ENCODE measurements at regions not wholly inside any gene's neighbourhood (a gene's known extent, or its start where the extent isn't known, plus 50 kb on each side); places are given as distances from the start of the nearest gene placed in this dataset.

- no peak overlapping the region for H3K4me3 Mint-ChIP-seq
- DNase-seq: no peak
- peaks cover 0 to 6% (median 0%) of the 10 kb centered on the region in 3 donors for H3K36me3 Mint-ChIP-seq
- H3K27me3 Mint-ChIP-seq: peaks cover 24 to 31% (median 29%) of the 10 kb centered on the region in 5 donors
- peaks cover 0 to 1% (median 0%) of the 10 kb centered on the region in 4 donors for H3K4me1 Mint-ChIP-seq
- POLR2A ChIA-PET: no interaction called here
- ATAC-seq: no peak
- no peak overlapping the region for H3K27ac Mint-ChIP-seq
- H3K9me3 Mint-ChIP-seq: peaks cover 0 to 10% (median 0%) of the 10 kb centered on the region in 9 donors
These were observed 86.8 kb downstream of the NCR2 start for GRCh38 chr6:41422161-41422560.

DNA sequence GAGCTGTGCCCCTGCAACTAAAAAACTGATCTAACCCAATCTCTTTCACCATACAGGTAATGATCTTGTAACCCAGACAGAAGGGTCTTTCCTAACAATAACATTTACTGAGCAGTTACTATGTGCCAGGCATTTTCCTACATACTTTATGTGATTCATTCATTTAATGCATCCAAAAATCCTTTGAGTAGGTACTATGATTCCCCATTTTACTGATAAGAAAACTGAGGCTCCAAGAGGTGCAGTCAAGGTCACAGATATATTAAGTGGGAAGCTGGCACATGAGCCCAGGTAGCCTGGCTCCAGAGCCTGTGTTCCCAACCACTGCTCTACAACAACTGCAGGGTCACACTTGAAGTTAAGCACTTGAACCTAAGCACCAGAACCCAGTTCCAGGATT lies 87.6 kb downstream of the NCR2 start:
- Mint-ChIP-seq H3K9me3 (peaks cover 0 to 10% (median 0%) of the 10 kb centered on the region in 9 donors), H3K27me3 (peaks cover 19 to 25% (median 22%) of the 10 kb centered on the region in 5 donors), H3K36me3 (peaks cover 0 to 6% (median 0%) of the 10 kb centered on the region in 3 donors), H3K4me1 (no peaks in the 10 kb centered on the region), H3K4me3 (no peak overlapping the region), H3K27ac (no peak overlapping the region)
- no peak for DNase-seq
- POLR2A ChIA-PET: no interaction called here
- ATAC-seq: no peak

DNA sequence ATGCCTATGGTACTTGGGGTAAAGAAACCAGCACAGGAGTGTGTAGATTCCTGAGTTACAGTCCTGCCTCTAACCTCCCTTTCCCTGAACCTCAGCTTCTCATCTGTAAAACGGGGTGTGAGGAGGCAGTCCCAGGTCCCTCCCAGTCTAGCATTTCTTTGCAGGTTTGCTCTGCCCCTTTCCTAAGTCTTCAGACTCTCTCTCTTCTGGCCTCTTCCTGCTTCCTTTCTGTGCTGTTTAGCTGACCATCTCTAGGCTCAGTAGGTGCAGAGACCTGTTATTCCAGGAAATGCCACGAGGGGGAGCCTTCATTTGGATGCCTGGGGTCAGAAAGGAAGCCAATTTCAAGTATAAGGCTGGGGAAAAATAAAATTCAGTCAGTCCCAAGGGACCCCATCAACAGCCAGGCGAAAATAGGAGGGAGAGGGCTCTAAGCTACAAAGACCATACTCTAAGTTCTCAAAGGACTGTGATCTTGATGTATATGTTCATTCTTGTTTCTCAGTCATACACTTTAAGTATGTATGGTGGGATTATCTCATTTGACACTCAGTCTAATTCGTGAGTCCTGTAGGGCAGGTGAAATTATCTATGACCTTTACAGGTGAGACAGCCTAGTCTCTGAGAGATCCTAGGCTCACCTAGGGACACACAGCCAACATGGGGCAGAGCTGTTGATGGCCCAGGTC lies 89.1 kb downstream of the NCR2 start:
- H3K27ac Mint-ChIP-seq: no peak overlapping the region
- ATAC-seq (peak; percentile 52 to 61), DNase-seq (peak; percentile 50 to 87 (median 70))
- H3K36me3 Mint-ChIP-seq: peaks cover 0 to 3% (median 0%) of the 10 kb centered on the region in 3 donors
- peaks cover 2 to 10% (median 9%) of the 10 kb centered on the region in 4 donors for H3K4me1 Mint-ChIP-seq
- POLR2A ChIA-PET: no interaction called here
- peaks cover 0 to under 1% (median 0%) of the 10 kb centered on the region in 9 donors for H3K9me3 Mint-ChIP-seq
- H3K4me3 Mint-ChIP-seq: no peak overlapping the region
- peaks cover 18 to 21% (median 20%) of the 10 kb centered on the region in 5 donors for H3K27me3 Mint-ChIP-seq

DNA sequence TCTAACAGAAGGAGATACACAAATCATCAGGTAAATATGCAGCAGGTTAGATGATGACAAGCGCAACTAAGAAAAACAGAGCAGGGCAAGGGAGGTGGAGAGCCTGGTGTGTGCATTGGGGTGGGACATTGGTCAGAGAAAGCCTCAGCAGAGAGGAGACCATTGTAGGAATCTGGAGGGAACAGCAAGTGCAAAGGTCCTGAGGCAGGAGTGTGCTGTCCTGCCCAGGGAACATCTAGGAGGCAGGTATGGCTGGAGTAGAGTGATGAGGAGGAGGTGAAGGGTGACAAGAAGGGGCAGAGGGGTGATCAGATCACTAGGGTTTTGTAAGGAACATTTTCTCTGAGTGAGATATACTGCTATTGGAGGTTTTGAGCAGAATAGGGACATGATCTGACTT lies 90.1 kb downstream of the NCR2 start:
- H3K36me3 Mint-ChIP-seq: no peaks in the 10 kb centered on the region
- no peaks in the 10 kb centered on the region for H3K9me3 Mint-ChIP-seq
- no peak overlapping the region for H3K27ac Mint-ChIP-seq
- H3K27me3 Mint-ChIP-seq: peaks cover 19 to 25% (median 24%) of the 10 kb centered on the region in 5 donors
- DNase-seq: no peak
- H3K4me3 Mint-ChIP-seq: no peak overlapping the region
- POLR2A ChIA-PET: no interaction called here
- ATAC-seq: no peak
- peaks cover 5 to 15% (median 12%) of the 10 kb centered on the region in 4 donors for H3K4me1 Mint-ChIP-seq

DNA sequence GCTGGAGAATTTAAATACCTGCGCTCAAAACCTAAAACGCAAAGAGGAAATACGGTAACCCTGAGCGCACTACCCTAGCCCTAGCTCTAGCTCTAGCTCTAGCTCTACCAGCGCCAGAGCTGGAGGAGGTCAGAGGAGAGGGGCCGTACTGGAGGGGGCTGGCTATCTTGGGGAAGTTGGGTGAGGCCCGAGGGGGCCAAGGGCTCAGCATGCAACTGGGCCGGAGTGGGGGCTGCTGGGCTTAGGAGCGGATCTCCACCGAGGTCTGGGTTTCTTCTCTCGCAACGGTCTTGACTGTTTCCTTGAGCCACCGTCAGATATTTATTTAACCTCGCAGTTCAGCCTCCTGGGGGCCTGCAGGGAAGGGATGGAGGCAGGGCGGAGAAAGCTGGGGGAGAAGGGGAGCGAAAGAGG lies 91.0 kb downstream of the NCR2 start:
- H3K36me3 Mint-ChIP-seq: no peaks in the 10 kb centered on the region
- no peak overlapping the region for H3K27ac Mint-ChIP-seq
- H3K4me1 Mint-ChIP-seq: peaks cover 5 to 15% (median 12%) of the 10 kb centered on the region in 4 donors
- no peak overlapping the region for H3K4me3 Mint-ChIP-seq
- DNase-seq: peak in 1 of 10 donors; percentile 35
- POLR2A ChIA-PET: interaction anchor here (1.0 kb wide), 1 partner anchor 121 kb away, joined by 3 read pairs; no protein-coding TSS in a partner anchor
- no peaks in the 10 kb centered on the region for H3K9me3 Mint-ChIP-seq
- peak; percentile 41 to 59 for ATAC-seq
- peaks cover 22 to 33% (median 28%) of the 10 kb centered on the region in 5 donors for H3K27me3 Mint-ChIP-seq

GRCh38 chr6:41426888-41427641 lies 91.7 kb downstream of the NCR2 start:
- Mint-ChIP-seq H3K27ac (peak overlapping the region in 1 of 10 donors; percentile 12), H3K4me3 (peak overlapping the region in 1 of 10 donors; percentile 31), H3K27me3 (peaks cover 18 to 36% (median 29%) of the 10 kb centered on the region in 5 donors), H3K4me1 (peaks cover 5 to 15% (median 12%) of the 10 kb centered on the region in 4 donors), H3K36me3 (no peaks in the 10 kb centered on the region), H3K9me3 (no peaks in the 10 kb centered on the region)
- POLR2A ChIA-PET: interaction anchor here (1.0 kb wide), 1 partner anchor 120 kb away, joined by 3 read pairs; no protein-coding TSS in a partner anchor
- ATAC-seq (peak in 1 of 2 donors; percentile 6), DNase-seq (peak in 1 of 10 donors; percentile 11)

DNA sequence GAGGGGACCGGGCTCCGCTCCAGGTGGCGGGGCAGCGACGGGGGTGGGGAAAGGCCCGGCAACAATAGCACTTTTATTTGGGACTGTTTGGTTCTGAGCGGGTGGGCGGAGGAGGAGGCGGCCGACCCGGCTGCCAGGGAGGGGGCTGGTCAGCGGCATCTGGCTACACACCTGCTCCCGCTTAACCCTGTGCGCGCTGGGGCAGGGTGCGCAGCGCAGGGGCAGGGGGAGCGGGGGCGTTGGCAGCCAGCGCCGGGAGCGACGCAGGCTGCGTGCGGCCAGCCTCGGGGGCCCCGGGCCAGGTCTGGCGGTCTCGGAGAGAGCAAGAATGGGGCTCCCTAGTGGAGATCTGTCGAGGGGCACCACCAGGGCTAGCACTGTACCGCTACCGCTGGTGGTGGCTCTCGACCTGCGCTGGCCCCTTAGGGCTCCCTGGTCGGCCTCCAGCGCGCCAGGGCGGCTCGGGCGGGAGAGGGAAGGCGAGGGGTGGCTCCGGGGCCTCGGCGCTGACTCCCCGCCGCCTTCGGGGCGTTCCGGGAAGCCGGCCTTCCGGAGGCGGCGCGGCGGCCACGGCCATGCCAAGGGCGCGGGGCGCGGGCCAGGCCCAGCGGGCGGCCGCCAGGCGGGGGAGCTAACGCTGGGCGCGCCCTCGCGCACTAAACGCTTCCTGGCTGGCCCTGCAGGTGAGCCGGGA lies 92.4 kb downstream of the NCR2 start:
- Mint-ChIP-seq H3K36me3 (no peaks in the 10 kb centered on the region), H3K27ac (no peak overlapping the region), H3K9me3 (no peaks in the 10 kb centered on the region), H3K4me3 (peak overlapping the region in 2 of 10 donors; percentile 31 to 57), H3K4me1 (peaks cover 7 to 15% (median 12%) of the 10 kb centered on the region in 4 donors), H3K27me3 (peaks cover 20 to 42% (median 31%) of the 10 kb centered on the region in 5 donors)
- ATAC-seq: peak; percentile 37 to 65
- DNase-seq: no peak
- POLR2A ChIA-PET: interaction anchor here (1.0 kb wide), 1 partner anchor 119 kb away, joined by 3 read pairs; the partner anchor contains the start of gene FOXP4

DNA sequence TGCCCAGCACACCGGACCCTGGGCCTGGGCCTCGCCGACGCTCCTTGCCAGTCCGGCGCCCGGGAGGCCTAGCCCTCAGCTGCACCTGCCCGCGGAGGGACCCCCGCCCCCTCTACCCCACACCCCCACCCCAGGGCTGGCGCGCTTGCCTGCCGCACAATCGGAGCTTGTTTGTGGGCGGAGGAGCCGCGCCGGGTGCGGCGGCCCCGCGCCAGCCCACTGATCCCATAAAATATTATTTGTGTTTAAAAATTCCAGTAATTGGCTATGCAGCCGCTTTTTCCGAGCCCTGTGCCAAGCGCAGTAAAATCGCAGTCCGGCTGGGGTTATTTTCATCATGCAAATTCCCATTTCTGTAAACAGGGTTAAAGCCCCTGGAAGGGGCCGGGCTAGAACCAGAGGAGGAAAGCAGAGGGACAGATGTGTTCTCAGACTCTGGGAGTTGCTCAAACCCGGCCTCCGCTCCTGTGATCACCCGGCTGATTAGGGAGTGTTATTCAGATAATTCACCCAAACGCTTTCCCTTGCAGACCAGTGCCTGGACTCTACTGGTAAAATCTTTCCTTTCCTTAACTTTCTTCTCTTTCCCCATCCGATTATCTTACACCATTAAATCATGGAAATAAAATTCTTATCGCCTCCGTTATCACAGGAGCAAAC lies 93.1 kb downstream of the NCR2 start:
- H3K27ac Mint-ChIP-seq: no peak overlapping the region
- H3K4me3 Mint-ChIP-seq: peak overlapping the region; percentile 46 to 81 (median 63)
- peaks cover 20 to 45% (median 31%) of the 10 kb centered on the region in 5 donors for H3K27me3 Mint-ChIP-seq
- ATAC-seq (peak in 1 of 2 donors; percentile 23), DNase-seq (no peak)
- no peaks in the 10 kb centered on the region for H3K9me3 Mint-ChIP-seq
- peaks cover 9 to 15% (median 12%) of the 10 kb centered on the region in 4 donors for H3K4me1 Mint-ChIP-seq
- H3K36me3 Mint-ChIP-seq: no peaks in the 10 kb centered on the region
- POLR2A ChIA-PET: interaction anchor here (1.0 kb wide), 1 partner anchor 118 kb away, joined by 3 read pairs; the partner anchor contains the start of gene FOXP4

DNA sequence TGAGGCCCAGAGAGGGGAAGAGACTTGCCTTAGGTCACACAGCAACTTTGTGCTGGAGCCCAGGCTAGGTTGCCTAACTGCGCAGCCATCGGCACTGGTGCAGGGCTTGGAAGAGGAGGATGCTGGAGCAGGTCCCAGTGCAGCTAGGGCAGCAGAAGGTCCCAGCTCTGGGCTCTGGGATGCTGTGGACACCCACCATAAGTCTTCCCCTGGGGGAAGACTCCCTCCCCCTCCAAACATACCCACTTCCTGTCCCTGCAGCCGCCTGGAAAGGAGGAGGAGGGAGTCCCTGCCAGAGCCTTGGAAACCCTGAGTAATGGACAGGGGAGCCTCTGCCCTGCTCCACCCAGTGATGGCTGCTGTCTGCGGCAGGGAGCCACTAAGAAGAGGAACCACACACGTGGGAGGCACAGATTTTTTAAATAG lies 93.6 kb downstream of the NCR2 start:
- H3K9me3 Mint-ChIP-seq: no peaks in the 10 kb centered on the region
- no peak overlapping the region for H3K27ac Mint-ChIP-seq
- H3K4me1 Mint-ChIP-seq: peaks cover 9 to 15% (median 12%) of the 10 kb centered on the region in 4 donors
- no peak for DNase-seq
- POLR2A ChIA-PET: interaction anchor here (0.6 to 1.0 kb wide), 3 partner anchors 13 to 200 kb away, joined by 3 to 7 read pairs (median 3); partner anchors contain the start of gene FOXP4
- peaks cover 20 to 45% (median 31%) of the 10 kb centered on the region in 5 donors for H3K27me3 Mint-ChIP-seq
- ATAC-seq: peak; percentile 11 to 18
- H3K36me3 Mint-ChIP-seq: no peaks in the 10 kb centered on the region
- H3K4me3 Mint-ChIP-seq: peak overlapping the region; percentile 46 to 81 (median 63)

DNA sequence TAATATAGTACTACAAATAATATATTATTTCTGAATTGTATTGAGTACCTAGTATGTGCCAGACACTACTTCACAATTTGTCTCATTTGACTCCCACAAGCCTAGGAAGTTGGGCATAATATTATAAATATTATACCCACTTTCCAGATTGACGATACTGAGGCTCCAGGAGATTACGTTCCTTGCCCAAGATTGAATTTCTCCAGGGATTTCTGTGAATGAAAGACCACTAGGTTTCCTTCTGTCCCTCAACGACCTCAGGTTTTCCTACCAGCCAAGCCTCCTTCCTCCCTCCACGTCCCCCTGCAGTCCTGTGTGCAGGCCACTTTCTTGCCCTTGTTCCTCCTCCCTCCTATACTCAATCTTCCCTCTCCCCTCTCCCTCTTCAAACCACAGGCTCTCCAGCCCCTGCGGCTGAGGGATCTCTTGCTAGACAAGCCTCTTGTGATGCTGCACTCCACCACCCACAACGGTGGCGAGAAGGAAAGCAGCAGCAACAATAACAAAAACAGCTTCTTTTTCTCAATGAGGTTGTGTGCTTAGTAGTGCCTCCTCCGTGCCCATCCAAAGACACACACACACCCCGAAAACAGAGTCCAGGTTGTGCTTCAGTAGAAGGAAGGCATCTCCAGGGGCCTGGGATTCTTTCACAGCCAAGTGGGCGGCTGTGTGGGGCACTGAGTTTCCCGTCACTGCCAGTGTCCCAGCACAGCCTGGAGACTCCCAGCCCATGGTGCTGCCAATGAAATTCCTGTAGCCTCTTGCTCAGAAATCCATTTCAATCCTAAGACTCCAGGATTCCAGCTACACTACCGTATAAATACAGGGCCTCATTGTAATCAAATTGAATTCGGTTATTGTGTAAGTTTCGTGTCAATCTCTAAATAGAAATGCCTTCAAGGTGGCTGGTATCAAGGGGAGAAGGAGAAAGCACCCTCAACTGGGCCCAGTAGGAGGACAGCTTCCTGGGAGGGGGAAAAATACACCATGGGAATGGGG lies 94.4 kb downstream of the NCR2 start:
- no peaks in the 10 kb centered on the region for H3K36me3 Mint-ChIP-seq
- H3K4me1 Mint-ChIP-seq: peaks cover 9 to 15% (median 12%) of the 10 kb centered on the region in 4 donors
- DNase-seq: no peak
- peak overlapping the region in 5 of 10 donors; percentile 34 to 68 (median 44) for H3K4me3 Mint-ChIP-seq
- POLR2A ChIA-PET: interaction anchor here (0.6 to 0.8 kb wide), 2 partner anchors 14 to 199 kb away, joined by 3 to 7 read pairs; no protein-coding TSS in a partner anchor
- H3K9me3 Mint-ChIP-seq: no peaks in the 10 kb centered on the region
- no peak for ATAC-seq
- H3K27me3 Mint-ChIP-seq: peaks cover 20 to 45% (median 31%) of the 10 kb centered on the region in 5 donors
- no peak overlapping the region for H3K27ac Mint-ChIP-seq

- no peak for ATAC-seq
- peaks cover 9 to 15% (median 12%) of the 10 kb centered on the region in 4 donors for H3K4me1 Mint-ChIP-seq
- POLR2A ChIA-PET: no interaction called here
- DNase-seq: no peak
- H3K4me3 Mint-ChIP-seq: no peak overlapping the region
- no peaks in the 10 kb centered on the region for H3K36me3 Mint-ChIP-seq
- peaks cover 20 to 45% (median 31%) of the 10 kb centered on the region in 5 donors for H3K27me3 Mint-ChIP-seq
- H3K9me3 Mint-ChIP-seq: no peaks in the 10 kb centered on the region
- H3K27ac Mint-ChIP-seq: peak overlapping the region in 3 of 10 donors; percentile 11 to 43 (median 40)
These were observed 95.5 kb downstream of the NCR2 start for GRCh38 chr6:41430875-41431274.

Data from naive thymus-derived CD8-positive, alpha-beta T cell (primary cell).